Endothelial cell of umbilical vein (primary cell): ENCODE measurements at regions not wholly inside any gene's neighbourhood (a gene's known extent, or its start where the extent isn't known, plus 50 kb on each side); places are given as distances from the start of the nearest gene placed in this dataset.

Source experiments
- BruUV-seq: library from RNA; stranded (reverse); fragments of 400-500 nt; replicated peaks from 2 replicates; lab custom pipeline; 2021; lab: Mats Ljungman, UMichigan
- CTCF ChIA-PET: fragments of 300-600, 350-600 bp; sonication (Branson Sonifier 250); formaldehyde crosslinking; loops from one replicate; lab custom pipeline; 2021; ENCODE audit warnings: antibody characterized with exemption, inconsistent platforms; lab: Charles Lee
- POLR2A ChIA-PET: fragments of 300-600, 350-600 bp; sonication (Branson Sonifier 250); formaldehyde crosslinking; loops from one replicate; lab custom pipeline; 2021; ENCODE audit warnings: antibody characterized with exemption, inconsistent platforms; lab: Charles Lee
- DNase-seq: peaks from one replicate; pipeline ENCODE4 v3.0.0-alpha.2; 2011; ENCODE audit warnings: low read depth, low spot score
- FAIRE-seq: peaks from 2 replicates; lab custom pipeline; 2011; peaks lifted over from hg19 to GRCh38; lab: Jason Lieb, UNC
- H2AFZ ChIP-seq: 2 replicates; pipeline ENCODE4 v1.6.0; 2012; ENCODE audit warnings: low read depth, low read length, control low read depth, inconsistent platforms
- H3K27ac ChIP-seq: 2 replicates; pipeline ENCODE4 v1.5.1; 2011; ENCODE audit warnings: low read depth, mild to moderate bottlenecking, control low read depth, low read length, moderate library complexity; ENCODE audit not compliant: insufficient read depth
- H3K27me3 ChIP-seq, 2 experiments: 2 replicates each; pipeline versions ENCODE4 v1.6.0 to v1.6.1; 2011; ENCODE audit warnings: low read length in 2 of 2, mixed read lengths in 1 of 2; ENCODE audit not compliant: control insufficient read depth in 2 of 2, insufficient read depth in 2 of 2
- H3K36me3 ChIP-seq, 2 experiments: 2 replicates in 1 of 2; 3 replicates in 1 of 2; pipeline ENCODE4 v1.5.1; 2011; ENCODE audit warnings: low read length in 2 of 2, mild to moderate bottlenecking in 1 of 2, moderate library complexity in 1 of 2; ENCODE audit not compliant: control insufficient read depth in 2 of 2, insufficient read depth in 2 of 2; ENCODE audit errors: extremely low read depth in 1 of 2
- H3K4me1 ChIP-seq: 3 replicates; pipeline ENCODE4 v1.5.1; 2011; ENCODE audit warnings: mild to moderate bottlenecking, low read length; ENCODE audit not compliant: control insufficient read depth, insufficient read depth; ENCODE audit errors: extremely low read depth
- H3K4me2 ChIP-seq: 2 replicates; pipeline ENCODE4 v1.6.1; 2011; ENCODE audit warnings: low read length, control low read depth, mixed read lengths; ENCODE audit not compliant: insufficient read depth
- H3K4me3 ChIP-seq, 3 experiments: fragments of 200-600 bp in 1 of 3; sonication (generic), shearing (Covaris generic) in 1 of 3; replicated peaks in 1 of 3; 2 replicates each; pipeline ENCODE4 v1.5.1; 2011 to 2016; ENCODE audit warnings: control low read depth in 3 of 3, low read length in 3 of 3, mild to moderate bottlenecking in 2 of 3, inconsistent platforms in 1 of 3, low read depth in 1 of 3, moderate library complexity in 1 of 3; ENCODE audit not compliant: insufficient read depth in 1 of 3
- H3K79me2 ChIP-seq: 2 replicates; pipeline ENCODE4 v1.6.0; 2012; ENCODE audit warnings: low read length, inconsistent platforms; ENCODE audit not compliant: control insufficient read depth, insufficient read depth
- H3K9ac ChIP-seq: replicated peaks from 2 replicates; pipeline ENCODE3; 2011; ENCODE audit warnings: low read length, control low read depth; ENCODE audit not compliant: insufficient read depth; ENCODE audit errors: extremely low read depth
- H3K9me1 ChIP-seq: replicated peaks from 3 replicates; pipeline ENCODE4 v1.6.0; 2011; ENCODE audit warnings: mild to moderate bottlenecking, low read length; ENCODE audit not compliant: control insufficient read depth, insufficient read depth; ENCODE audit errors: extremely low read depth
- H3K9me3 ChIP-seq: replicated peaks from 2 replicates; pipeline ENCODE4 v1.5.1; 2012; ENCODE audit warnings: low read length, inconsistent platforms; ENCODE audit not compliant: control insufficient read depth, insufficient read depth
- H4K20me1 ChIP-seq: replicated peaks from 2 replicates; pipeline ENCODE3; 2011; ENCODE audit warnings: mild to moderate bottlenecking, low read length; ENCODE audit not compliant: control insufficient read depth, insufficient read depth; ENCODE audit errors: extremely low read depth
- EZH2 ChIP-seq: IDR thresholded peaks from 2 replicates; pipeline ENCODE4 v1.6.1; 2012; ENCODE audit warnings: borderline replicate concordance, low read depth, mild to moderate bottlenecking, moderate library complexity, low read length, inconsistent platforms; ENCODE audit not compliant: severe bottlenecking
- FOS ChIP-seq: IDR thresholded peaks from 2 replicates; pipeline ENCODE4 v1.6.1; 2011; ENCODE audit warnings: mild to moderate bottlenecking, low read length, moderate library complexity, borderline replicate concordance; ENCODE audit not compliant: insufficient read depth
- GATA2 ChIP-seq: IDR thresholded peaks from 2 replicates; pipeline ENCODE4 v1.7.0; 2011; ENCODE audit warnings: low read depth, mild to moderate bottlenecking, moderate library complexity, mixed read lengths, low read length; ENCODE audit not compliant: insufficient read length, insufficient read depth
- JUN ChIP-seq: IDR thresholded peaks from 2 replicates; pipeline ENCODE4 v1.6.1; 2011; ENCODE audit warnings: borderline replicate concordance, low read depth; ENCODE audit not compliant: insufficient read length, insufficient read depth
- MYC ChIP-seq: IDR thresholded peaks from one replicate; pipeline ENCODE4 v1.6.1; 2011; ENCODE audit warnings: mild to moderate bottlenecking, low read depth, low read length
- POLR2A ChIP-seq: IDR thresholded peaks from 2 replicates; pipeline ENCODE4 v1.6.1; 2012; ENCODE audit warnings: low read depth, mild to moderate bottlenecking, control low read depth, low read length
- POLR2AphosphoS5 ChIP-seq: IDR thresholded peaks from 2 replicates; pipeline ENCODE4 v1.6.1; 2012; ENCODE audit warnings: low read depth, mild to moderate bottlenecking, control low read depth, low read length, moderate library complexity; ENCODE audit not compliant: insufficient read depth
- dilution Hi-C: fragments of 300-500 bp; cut with MboI; formaldehyde crosslinking; loops from one replicate; pipeline ENCODE4 v1.15.0; 2019; ENCODE audit warnings: low sequenced_read_pairs; ENCODE audit not compliant: extremely low pct_ligation_motif_present
- intact Hi-C: fragments of 100-400 bp; cut with micrococcal nuclease; formaldehyde crosslinking; loops from one replicate; pipeline ENCODE4 v1.10.0; 2022
- TF ChIP-seq, protein P1 (sequence below), 2 donors: IDR thresholded peaks; 1 replicate in 1 of 2; 2 replicates in 1 of 2; pipeline ENCODE4 v1.5.1; 2011; ENCODE audit warnings: low read length in 2 of 2, mild to moderate bottlenecking in 2 of 2, moderate library complexity in 2 of 2, control low read depth in 1 of 2, inconsistent platforms in 1 of 2, low read depth in 1 of 2; ENCODE audit not compliant: insufficient read depth in 1 of 2; ENCODE audit errors: extremely low read depth in 1 of 2
- TF ChIP-seq, protein P2 (sequence below): IDR thresholded peaks from 2 replicates; pipeline ENCODE4 v1.6.1; 2011; ENCODE audit not compliant: insufficient read depth, insufficient read length

DNA sequence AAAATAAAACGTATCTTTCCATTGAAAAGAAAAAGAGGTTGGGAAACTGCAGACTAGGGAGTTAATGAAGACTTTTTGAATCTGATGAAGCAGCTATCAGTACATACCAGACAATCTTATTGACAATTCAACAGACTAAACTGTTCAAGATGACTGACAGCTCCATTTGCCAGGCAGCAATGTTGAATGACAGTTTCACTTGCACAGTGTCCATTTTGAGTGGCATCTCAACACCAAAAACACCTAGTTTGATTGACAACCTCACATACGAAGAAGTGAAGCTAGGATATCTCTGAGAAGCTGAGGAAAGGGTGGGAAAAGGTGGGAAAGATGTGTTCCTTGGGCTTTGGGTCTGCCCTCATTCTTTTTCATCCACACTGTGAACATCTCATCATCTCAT, 315.0 kb upstream of the SYT4 start:
- Histone ChIP-seq H3K4me3 (no peak overlapping the region), H2AFZ (no peak overlapping the region), H3K4me2 (no peak overlapping the region), H4K20me1 (no peaks in the 10 kb centered on the region), H3K36me3 (no peaks in the 10 kb centered on the region), H3K9me3 (no peaks in the 10 kb centered on the region), H3K27me3 (no peaks in the 10 kb centered on the region), H3K4me1 (no peaks in the 10 kb centered on the region), H3K9ac (no peak overlapping the region), H3K79me2 (no peaks in the 10 kb centered on the region), H3K9me1 (no peaks in the 10 kb centered on the region), H3K27ac (no peak overlapping the region)
- intact Hi-C loops (loop anchor here (10.0 kb wide), 1 partner anchor 997 kb away; no protein-coding TSS in a partner anchor), dilution Hi-C loops (no loop called here)
- FAIRE-seq (peak; percentile 24), DNase-seq (no peak)
- BruUV-seq: no TSS peak
- ChIA-PET POLR2A (no interaction called here), CTCF (interaction anchor here (0.8 to 6.7 kb wide), 6 partner anchors 21 to 1564 kb away, joined by 3 to 50 read pairs (median 4); no protein-coding TSS in a partner anchor)
- TF ChIP-seq, protein P1, sequence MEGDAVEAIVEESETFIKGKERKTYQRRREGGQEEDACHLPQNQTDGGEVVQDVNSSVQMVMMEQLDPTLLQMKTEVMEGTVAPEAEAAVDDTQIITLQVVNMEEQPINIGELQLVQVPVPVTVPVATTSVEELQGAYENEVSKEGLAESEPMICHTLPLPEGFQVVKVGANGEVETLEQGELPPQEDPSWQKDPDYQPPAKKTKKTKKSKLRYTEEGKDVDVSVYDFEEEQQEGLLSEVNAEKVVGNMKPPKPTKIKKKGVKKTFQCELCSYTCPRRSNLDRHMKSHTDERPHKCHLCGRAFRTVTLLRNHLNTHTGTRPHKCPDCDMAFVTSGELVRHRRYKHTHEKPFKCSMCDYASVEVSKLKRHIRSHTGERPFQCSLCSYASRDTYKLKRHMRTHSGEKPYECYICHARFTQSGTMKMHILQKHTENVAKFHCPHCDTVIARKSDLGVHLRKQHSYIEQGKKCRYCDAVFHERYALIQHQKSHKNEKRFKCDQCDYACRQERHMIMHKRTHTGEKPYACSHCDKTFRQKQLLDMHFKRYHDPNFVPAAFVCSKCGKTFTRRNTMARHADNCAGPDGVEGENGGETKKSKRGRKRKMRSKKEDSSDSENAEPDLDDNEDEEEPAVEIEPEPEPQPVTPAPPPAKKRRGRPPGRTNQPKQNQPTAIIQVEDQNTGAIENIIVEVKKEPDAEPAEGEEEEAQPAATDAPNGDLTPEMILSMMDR (IDR thresholded peaks at IDR 0.05; ENCODE audit: extremely low read depth in 1 of 2, insufficient read depth in 1 of 2, low read depth in 1 of 2, low read length in 2 of 2): no peak
- TF ChIP-seq MYC (no peak), JUN (no peak), POLR2A (no peak), POLR2AphosphoS5 (no peak), GATA2 (no peak), EZH2 (no peak), FOS (no peak)
- TF ChIP-seq, protein P2, sequence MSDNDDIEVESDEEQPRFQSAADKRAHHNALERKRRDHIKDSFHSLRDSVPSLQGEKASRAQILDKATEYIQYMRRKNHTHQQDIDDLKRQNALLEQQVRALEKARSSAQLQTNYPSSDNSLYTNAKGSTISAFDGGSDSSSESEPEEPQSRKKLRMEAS: no peak
